Mesothelial cell of epicardium (in vitro differentiated cells): ENCODE measurements at regions not wholly inside any gene's neighbourhood (a gene's known extent, or its start where the extent isn't known, plus 50 kb on each side); places are given as distances from the start of the nearest gene placed in this dataset.

Experiments
- DNase-seq, 2 experiments: peaks; one replicate each; pipeline ENCODE4 v3.0.0; 2021; ENCODE audit warnings: low spot score in 2 of 2; ENCODE audit not compliant: unreplicated experiment in 2 of 2
- H3K27ac Mint-ChIP-seq: 2 replicates; pipeline ENCODE4 v1.8.0; 2021; ENCODE audit warnings: mixed read lengths
- H3K27me3 Mint-ChIP-seq: 2 replicates; pipeline ENCODE4 v1.8.0; 2021; ENCODE audit warnings: low read depth, mixed read lengths
- H3K36me3 Mint-ChIP-seq: 2 replicates; pipeline ENCODE4 v1.8.0; 2021; ENCODE audit warnings: mixed read lengths
- H3K4me1 Mint-ChIP-seq: 2 replicates; pipeline ENCODE4 v1.8.0; 2021; ENCODE audit warnings: mixed read lengths
- H3K4me3 Mint-ChIP-seq: 2 replicates; pipeline ENCODE4 v1.8.0; 2021; ENCODE audit warnings: mild to moderate bottlenecking, moderate library complexity, mixed read lengths
- H3K9me3 Mint-ChIP-seq: 2 replicates; pipeline ENCODE4 v1.8.0; 2021; ENCODE audit warnings: mixed read lengths
- CTCF ChIP-seq: fragments of 200-600 bp; sonication (generic); IDR thresholded peaks from one replicate; pipeline ENCODE4 v1.5.0; 2021; ENCODE audit warnings: antibody characterized with exemption; ENCODE audit not compliant: unreplicated experiment

- Mint-ChIP-seq H3K4me1 (peaks cover 40% of the 10 kb centered on the region), H3K36me3 (no peaks in the 10 kb centered on the region), H3K27ac (peak overlapping the region; percentile 17), H3K4me3 (no peak overlapping the region), H3K9me3 (no peaks in the 10 kb centered on the region), H3K27me3 (no peaks in the 10 kb centered on the region)
- no peak for DNase-seq
- no peak for TF ChIP-seq CTCF
These were observed 165.3 kb downstream of the GASK1B start for GRCh38 chr4:158007566-158007965.

GRCh38 chr4:158006990-158007389, 165.8 kb downstream of the GASK1B start:
- DNase-seq = no peak
- Mint-ChIP-seq H3K27me3 (no peaks in the 10 kb centered on the region), H3K36me3 (no peaks in the 10 kb centered on the region), H3K4me3 (no peak overlapping the region), H3K9me3 (no peaks in the 10 kb centered on the region), H3K4me1 (peaks cover 44% of the 10 kb centered on the region), H3K27ac (no peak overlapping the region)
- TF ChIP-seq CTCF = no peak

- Mint-ChIP-seq H3K27ac (no peak overlapping the region), H3K27me3 (no peaks in the 10 kb centered on the region), H3K4me3 (no peak overlapping the region), H3K9me3 (no peaks in the 10 kb centered on the region), H3K36me3 (no peaks in the 10 kb centered on the region), H3K4me1 (peaks cover 54% of the 10 kb centered on the region)
- no peak for DNase-seq
- TF ChIP-seq CTCF = no peak
These were observed 167.8 kb downstream of the GASK1B start for GRCh38 chr4:158005021-158005420.

- Mint-ChIP-seq H3K36me3 (no peaks in the 10 kb centered on the region), H3K4me3 (no peak overlapping the region), H3K4me1 (peaks cover 53% of the 10 kb centered on the region), H3K27me3 (no peaks in the 10 kb centered on the region), H3K9me3 (no peaks in the 10 kb centered on the region), H3K27ac (no peak overlapping the region)
- no peak for DNase-seq
- TF ChIP-seq CTCF = no peak
These were observed 168.7 kb downstream of the GASK1B start for GRCh38 chr4:158004101-158004500.

GRCh38 chr4:158003212-158003611, 169.6 kb downstream of the GASK1B start:
- no peak for TF ChIP-seq CTCF
- no peak overlapping the region for H3K27ac Mint-ChIP-seq
- no peaks in the 10 kb centered on the region for H3K27me3 Mint-ChIP-seq
- DNase-seq = no peak
- no peaks in the 10 kb centered on the region for H3K9me3 Mint-ChIP-seq
- H3K4me3 Mint-ChIP-seq = no peak overlapping the region
- H3K4me1 Mint-ChIP-seq = peaks cover 47% of the 10 kb centered on the region
- H3K36me3 Mint-ChIP-seq = no peaks in the 10 kb centered on the region

- no peak for TF ChIP-seq CTCF
- H3K27ac Mint-ChIP-seq = peak overlapping the region; percentile 17
- no peaks in the 10 kb centered on the region for H3K36me3 Mint-ChIP-seq
- no peak overlapping the region for H3K4me3 Mint-ChIP-seq
- no peaks in the 10 kb centered on the region for H3K9me3 Mint-ChIP-seq
- no peak for DNase-seq
- peaks cover 41% of the 10 kb centered on the region for H3K4me1 Mint-ChIP-seq
- no peaks in the 10 kb centered on the region for H3K27me3 Mint-ChIP-seq
These were observed 170.7 kb downstream of the GASK1B start for GRCh38 chr4:158002173-158002572.
